Cardiac septum (tissue), 1 donor: ENCODE measurements at regions not wholly inside any gene's neighbourhood (a gene's known extent, or its start where the extent isn't known, plus 50 kb on each side); places are given as distances from the start of the nearest gene placed in this dataset.
A peak's percentile ranks its signal among the peaks of the same experiment; 100 is the strongest.

Source experiments
- DNase-seq: peaks from one replicate; pipeline ENCODE4 v3.0.0-alpha.2; 2020; ENCODE audit warnings: low spot score
- intact Hi-C: fragments of 100-400 bp; cut with DNase I; formaldehyde crosslinking; loops from one replicate; pipeline ENCODE4 v1.14.0; 2022
- donor health status: DM: no; HTN: no; CAD: no.

- intact Hi-C loops, result no loop called here
These were observed 76.1 kb upstream of the UQCRFS1 start for GRCh38 chr19:29289020-29289419.

GRCh38 chr19:29290853-29291252, 77.9 kb upstream of the UQCRFS1 start:
- intact Hi-C loops, result no loop called here
- DNase-seq, result peak; percentile 17

More at GRCh38 chr19:29289020-29289419, 76.1 kb upstream of the UQCRFS1 start:
- DNase-seq, result peak; percentile 31

GRCh38 chr19:29292153-29292552, 79.2 kb upstream of the UQCRFS1 start:
- intact Hi-C loops, result no loop called here
- peak; percentile 6 for DNase-seq

- peak; percentile 27 for DNase-seq
- intact Hi-C loops, result no loop called here
These were observed 79.6 kb upstream of the UQCRFS1 start for GRCh38 chr19:29292562-29292961.

GRCh38 chr19:29293292-29293691, 80.3 kb upstream of the UQCRFS1 start:
- peak; percentile 41 for DNase-seq
- intact Hi-C loops, result no loop called here

GRCh38 chr19:29293736-29294342, 80.9 kb upstream of the UQCRFS1 start:
- intact Hi-C loops, result no loop called here
- DNase-seq, result peak; percentile 47

GRCh38 chr19:29294343-29294811, 81.4 kb upstream of the UQCRFS1 start:
- intact Hi-C loops, result no loop called here
- no peak for DNase-seq

GRCh38 chr19:29295285-29295684, 82.3 kb upstream of the UQCRFS1 start:
- intact Hi-C loops, result no loop called here
- DNase-seq, result peak; percentile 33

GRCh38 chr19:29297381-29297780, 84.4 kb upstream of the UQCRFS1 start:
- DNase-seq, result no peak
- intact Hi-C loops, result no loop called here

- intact Hi-C loops, result no loop called here
These were observed 86.7 kb upstream of the UQCRFS1 start for GRCh38 chr19:29299416-29300380.

GRCh38 chr19:29302002-29302928, 89.3 kb upstream of the UQCRFS1 start:
- DNase-seq, result peak; percentile 19
- intact Hi-C loops, result no loop called here

More at GRCh38 chr19:29299416-29300380, 86.7 kb upstream of the UQCRFS1 start:
- peak; percentile 63 for DNase-seq

GRCh38 chr19:29303069-29303718, 90.2 kb upstream of the UQCRFS1 start:
- DNase-seq, result peak; percentile 62
- intact Hi-C loops, result no loop called here

- intact Hi-C loops, result no loop called here
- peak; percentile 55 for DNase-seq
These were observed 90.8 kb upstream of the UQCRFS1 start for GRCh38 chr19:29303719-29304090.

- intact Hi-C loops, result no loop called here
- no peak for DNase-seq
These were observed 92.3 kb upstream of the UQCRFS1 start for GRCh38 chr19:29305268-29305667.

GRCh38 chr19:29308977-29309590, 96.1 kb upstream of the UQCRFS1 start:
- DNase-seq, result no peak
- intact Hi-C loops, result no loop called here

GRCh38 chr19:29309637-29310036, 96.7 kb upstream of the UQCRFS1 start:
- DNase-seq, result no peak
- intact Hi-C loops, result no loop called here

- intact Hi-C loops, result no loop called here
- DNase-seq, result no peak
These were observed 98.3 kb upstream of the UQCRFS1 start for GRCh38 chr19:29311191-29311790.

- intact Hi-C loops, result no loop called here
- no peak for DNase-seq
These were observed 102.7 kb upstream of the UQCRFS1 start for GRCh38 chr19:29315556-29316190.
